Upper lobe of left lung (tissue), 4 donors: ENCODE measurements at regions not wholly inside any gene's neighbourhood (a gene's known extent, or its start where the extent isn't known, plus 50 kb on each side); places are given as distances from the start of the nearest gene placed in this dataset.

Experiments
- POLR2AphosphoS5 ChIP-seq, 2 donors: sonication (generic); formaldehyde crosslinking; IDR thresholded peaks; one replicate each; pipeline ENCODE4 v1.5.1; 2017; ENCODE audit warnings: antibody characterized with exemption in 2 of 2
- TF ChIP-seq, protein P1 (sequence below), 6 experiments: fragments of 450-650 bp in 4 of 6; fragments of 200-600 bp in 2 of 6; sonication (generic) in 2 of 6; IDR thresholded peaks; one replicate each; pipeline ENCODE4 v1.5.1; 2016 to 2019; ENCODE audit warnings: antibody characterized with exemption in 6 of 6

GRCh38 chr10:47073967-47074366 is 162.7 kb downstream of the PTPN20 start:
- TF ChIP-seq, protein P1, sequence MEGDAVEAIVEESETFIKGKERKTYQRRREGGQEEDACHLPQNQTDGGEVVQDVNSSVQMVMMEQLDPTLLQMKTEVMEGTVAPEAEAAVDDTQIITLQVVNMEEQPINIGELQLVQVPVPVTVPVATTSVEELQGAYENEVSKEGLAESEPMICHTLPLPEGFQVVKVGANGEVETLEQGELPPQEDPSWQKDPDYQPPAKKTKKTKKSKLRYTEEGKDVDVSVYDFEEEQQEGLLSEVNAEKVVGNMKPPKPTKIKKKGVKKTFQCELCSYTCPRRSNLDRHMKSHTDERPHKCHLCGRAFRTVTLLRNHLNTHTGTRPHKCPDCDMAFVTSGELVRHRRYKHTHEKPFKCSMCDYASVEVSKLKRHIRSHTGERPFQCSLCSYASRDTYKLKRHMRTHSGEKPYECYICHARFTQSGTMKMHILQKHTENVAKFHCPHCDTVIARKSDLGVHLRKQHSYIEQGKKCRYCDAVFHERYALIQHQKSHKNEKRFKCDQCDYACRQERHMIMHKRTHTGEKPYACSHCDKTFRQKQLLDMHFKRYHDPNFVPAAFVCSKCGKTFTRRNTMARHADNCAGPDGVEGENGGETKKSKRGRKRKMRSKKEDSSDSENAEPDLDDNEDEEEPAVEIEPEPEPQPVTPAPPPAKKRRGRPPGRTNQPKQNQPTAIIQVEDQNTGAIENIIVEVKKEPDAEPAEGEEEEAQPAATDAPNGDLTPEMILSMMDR (IDR thresholded peaks at IDR 0.05), result no peak
- no peak for TF ChIP-seq POLR2AphosphoS5 (IDR thresholded peaks at IDR 0.05)
